Ectodermal cell (in vitro differentiated cells): ENCODE measurements at regions not wholly inside any gene's neighbourhood (a gene's known extent, or its start where the extent isn't known, plus 50 kb on each side); places are given as distances from the start of the nearest gene placed in this dataset.

Experiments used
- H3K27ac ChIP-seq: 2 replicates; pipeline ENCODE4 v1.7.0; 2013; ENCODE audit warnings: mild to moderate bottlenecking, low read depth, low read length; ENCODE audit not compliant: insufficient read depth, poor library complexity, severe bottlenecking
- H3K27me3 ChIP-seq: 2 replicates; pipeline ENCODE4 v1.7.0; 2013; ENCODE audit warnings: mild to moderate bottlenecking, low read length; ENCODE audit not compliant: insufficient read depth, control insufficient read depth, poor library complexity, severe bottlenecking
- H3K36me3 ChIP-seq: one replicate; pipeline ENCODE4 v1.7.0; 2013; ENCODE audit warnings: low read length; ENCODE audit not compliant: control insufficient read depth, insufficient read depth
- H3K4me1 ChIP-seq: one replicate; pipeline ENCODE4 v1.7.0; 2013; ENCODE audit warnings: low read length; ENCODE audit not compliant: control insufficient read depth, insufficient read depth
- H3K4me3 ChIP-seq: 2 replicates; pipeline ENCODE4 v1.7.0; 2013; ENCODE audit warnings: low read depth, low read length, control low read depth; ENCODE audit not compliant: insufficient read depth
- H3K9me3 ChIP-seq: 2 replicates; pipeline ENCODE4 v1.7.0; 2013; ENCODE audit warnings: mild to moderate bottlenecking, low read length, moderate library complexity; ENCODE audit not compliant: control insufficient read depth
- WGBS, 2 experiments: methylation state at CpG; one replicate each; pipeline ENCODE4 v1.1.7; 2013; ENCODE audit warnings: missing lambda C conversion rate in 2 of 2; 5-methylcytosine and 5-hydroxymethylcytosine counted together

- Histone ChIP-seq H3K27me3 (no peaks in the 10 kb centered on the region), H3K4me3 (no peak overlapping the region)
These were observed 627.3 kb upstream of the MGMT start for GRCh38 chr10:128839701-128840100.

GRCh38 chr10:128843972-128844371 lies 623.1 kb upstream of the MGMT start:
- H3K36me3 ChIP-seq, result no peaks in the 10 kb centered on the region
- H3K27me3 ChIP-seq, result no peaks in the 10 kb centered on the region
- H3K27ac ChIP-seq, result no peak overlapping the region
- no peak overlapping the region for H3K4me3 ChIP-seq
- no peaks in the 10 kb centered on the region for H3K9me3 ChIP-seq
- WGBS, 2 experiments, result 88 to 100% methylated on average over 2 of the region's 4 CpGs
- no peaks in the 10 kb centered on the region for H3K4me1 ChIP-seq

More at GRCh38 chr10:128839701-128840100, 627.3 kb upstream of the MGMT start:
- H3K36me3 ChIP-seq, result no peaks in the 10 kb centered on the region
- no peaks in the 10 kb centered on the region for H3K4me1 ChIP-seq
- no peaks in the 10 kb centered on the region for H3K9me3 ChIP-seq
- no peak overlapping the region for H3K27ac ChIP-seq

DNA sequence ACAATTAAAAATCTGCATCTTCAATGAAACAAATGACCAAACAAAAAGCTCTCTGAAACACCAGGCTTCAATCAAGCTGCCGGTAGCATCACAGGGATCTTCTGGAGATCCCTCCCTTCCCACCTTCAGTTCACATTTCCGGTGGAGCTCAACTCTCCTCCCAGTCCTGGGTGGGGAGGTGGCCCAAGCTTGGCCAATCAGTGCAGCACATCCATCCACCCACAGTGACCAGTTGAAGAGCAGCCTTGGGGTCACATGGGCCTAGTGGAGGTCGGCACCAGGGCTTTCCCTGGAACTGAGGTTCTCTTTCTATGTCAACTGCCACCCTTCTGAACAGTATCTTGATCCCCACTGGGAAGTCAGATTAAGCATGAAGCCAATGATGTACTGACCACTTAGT lies 620.1 kb upstream of the MGMT start:
- Histone ChIP-seq H3K9me3 (no peaks in the 10 kb centered on the region), H3K36me3 (no peaks in the 10 kb centered on the region), H3K4me3 (no peak overlapping the region), H3K27ac (no peak overlapping the region), H3K4me1 (no peaks in the 10 kb centered on the region), H3K27me3 (no peaks in the 10 kb centered on the region)
- WGBS, 2 experiments, result 91 to 99% methylated on average over 3 of the region's 3 CpGs

GRCh38 chr10:128848810-128849209 lies 618.2 kb upstream of the MGMT start:
- Histone ChIP-seq H3K27ac (no peak overlapping the region), H3K36me3 (no peaks in the 10 kb centered on the region), H3K4me1 (no peaks in the 10 kb centered on the region), H3K9me3 (no peaks in the 10 kb centered on the region), H3K27me3 (no peaks in the 10 kb centered on the region), H3K4me3 (no peak overlapping the region)
- WGBS, 2 experiments, result 91% methylated on average over 5 of the region's 5 CpGs

- Histone ChIP-seq H3K4me1 (no peaks in the 10 kb centered on the region), H3K27ac (no peak overlapping the region), H3K4me3 (no peak overlapping the region), H3K9me3 (no peaks in the 10 kb centered on the region), H3K27me3 (no peaks in the 10 kb centered on the region), H3K36me3 (no peaks in the 10 kb centered on the region)
- WGBS, 2 experiments, result 97 to 98% methylated on average over 8 of the region's 8 CpGs
These were observed 616.4 kb upstream of the MGMT start for GRCh38 chr10:128850647-128851046.

- no peaks in the 10 kb centered on the region for H3K36me3 ChIP-seq
- no peaks in the 10 kb centered on the region for H3K4me1 ChIP-seq
- WGBS, 2 experiments, result 90 to 98% methylated on average over 2 of the region's 2 CpGs
- H3K27ac ChIP-seq, result no peak overlapping the region
- no peak overlapping the region for H3K4me3 ChIP-seq
- H3K27me3 ChIP-seq, result no peaks in the 10 kb centered on the region
- no peaks in the 10 kb centered on the region for H3K9me3 ChIP-seq
These were observed 615.8 kb upstream of the MGMT start for GRCh38 chr10:128851281-128851680.

- no peak overlapping the region for H3K4me3 ChIP-seq
- H3K36me3 ChIP-seq, result no peaks in the 10 kb centered on the region
- 92 to 95% methylated on average over 6 to 7 of the region's 7 CpGs for WGBS, 2 experiments
- H3K4me1 ChIP-seq, result no peaks in the 10 kb centered on the region
- H3K27me3 ChIP-seq, result no peaks in the 10 kb centered on the region
- no peaks in the 10 kb centered on the region for H3K9me3 ChIP-seq
- H3K27ac ChIP-seq, result no peak overlapping the region
These were observed 615.3 kb upstream of the MGMT start for GRCh38 chr10:128851726-128852125.

- Histone ChIP-seq H3K27me3 (no peaks in the 10 kb centered on the region), H3K4me1 (no peaks in the 10 kb centered on the region), H3K4me3 (no peak overlapping the region), H3K27ac (no peak overlapping the region), H3K9me3 (no peaks in the 10 kb centered on the region), H3K36me3 (no peaks in the 10 kb centered on the region)
- WGBS, 2 experiments, result 97% methylated on average over 11 of the region's 11 CpGs
These were observed 614.6 kb upstream of the MGMT start for GRCh38 chr10:128852449-128852848.

GRCh38 chr10:128852902-128853301 lies 614.1 kb upstream of the MGMT start:
- Histone ChIP-seq H3K9me3 (no peaks in the 10 kb centered on the region), H3K27ac (no peak overlapping the region), H3K36me3 (no peaks in the 10 kb centered on the region), H3K4me3 (no peak overlapping the region), H3K27me3 (no peaks in the 10 kb centered on the region), H3K4me1 (no peaks in the 10 kb centered on the region)
- WGBS, 2 experiments, result 91 to 95% methylated on average over 6 of the region's 6 CpGs

DNA sequence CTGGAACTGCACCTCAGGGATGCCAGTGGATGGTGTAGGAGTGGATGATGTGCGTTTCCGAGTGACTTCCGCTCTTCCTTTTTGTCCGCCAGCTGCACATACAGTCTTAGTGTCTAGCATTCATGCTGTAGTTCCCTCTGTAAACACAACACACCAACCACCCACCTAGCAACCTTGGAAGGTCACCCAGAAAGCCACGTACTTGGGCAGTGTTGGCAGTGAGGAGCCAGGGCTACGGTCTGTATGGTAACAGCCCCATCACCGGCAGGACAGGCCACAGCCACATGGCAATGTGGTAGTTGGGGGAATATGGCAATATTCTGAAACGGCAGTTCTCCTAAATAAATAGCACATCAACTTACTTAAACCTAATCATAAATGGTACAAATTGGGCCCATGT lies 613.5 kb upstream of the MGMT start:
- Histone ChIP-seq H3K4me3 (no peak overlapping the region), H3K27me3 (no peaks in the 10 kb centered on the region), H3K36me3 (no peaks in the 10 kb centered on the region), H3K4me1 (no peaks in the 10 kb centered on the region), H3K9me3 (no peaks in the 10 kb centered on the region), H3K27ac (no peak overlapping the region)
- 94% methylated on average over 7 to 8 of the region's 8 CpGs for WGBS, 2 experiments

- Histone ChIP-seq H3K27me3 (no peaks in the 10 kb centered on the region), H3K9me3 (no peaks in the 10 kb centered on the region), H3K36me3 (no peaks in the 10 kb centered on the region), H3K4me3 (no peak overlapping the region), H3K4me1 (no peaks in the 10 kb centered on the region), H3K27ac (no peak overlapping the region)
- WGBS, 2 experiments, result 91 to 93% methylated on average over 1 of the region's 1 CpG
These were observed 612.8 kb upstream of the MGMT start for GRCh38 chr10:128854204-128854603.
